Keratinocyte (primary cell): ENCODE measurements at regions not wholly inside any gene's neighbourhood (a gene's known extent, or its start where the extent isn't known, plus 50 kb on each side); places are given as distances from the start of the nearest gene placed in this dataset.
"Not testable (repeated sequence)": the region's sequence is repeated elsewhere in the genome, so short reads cannot be mapped to it uniquely, and the experiment has no call there.

Source experiments
- DNase-seq: peaks from one replicate; pipeline ENCODE4 v3.0.0-alpha.2; 2011; ENCODE audit warnings: low read depth, missing footprints, low spot score
- FAIRE-seq: peaks from 2 replicates; lab custom pipeline; 2011; peaks lifted over from hg19 to GRCh38; lab: Jason Lieb, UNC
- H2AFZ ChIP-seq: 2 replicates; pipeline ENCODE4 v1.6.0; 2012; ENCODE audit warnings: low read length, control low read depth, inconsistent platforms; ENCODE audit not compliant: control insufficient read depth
- H3K27ac ChIP-seq: 2 replicates; pipeline ENCODE4 v1.5.1; 2011; ENCODE audit warnings: low read length; ENCODE audit not compliant: control insufficient read depth, insufficient read depth
- H3K27me3 ChIP-seq: 3 replicates; pipeline ENCODE4 v1.6.0; 2011; ENCODE audit warnings: low read length; ENCODE audit not compliant: control insufficient read depth, insufficient read depth; ENCODE audit errors: extremely low read depth
- H3K36me3 ChIP-seq, 2 experiments: 2 replicates in 1 of 2; 3 replicates in 1 of 2; pipeline ENCODE4 v1.5.1; 2011; ENCODE audit warnings: low read length in 2 of 2, mild to moderate bottlenecking in 1 of 2; ENCODE audit not compliant: control insufficient read depth in 2 of 2, insufficient read depth in 2 of 2; ENCODE audit errors: extremely low read depth in 1 of 2
- H3K4me1 ChIP-seq: 3 replicates; pipeline ENCODE4 v1.5.1; 2011; ENCODE audit warnings: low read length; ENCODE audit not compliant: control insufficient read depth, insufficient read depth; ENCODE audit errors: extremely low read depth
- H3K4me2 ChIP-seq: 3 replicates; pipeline ENCODE4 v1.6.0; 2011; ENCODE audit warnings: low read depth, low read length; ENCODE audit not compliant: control insufficient read depth, insufficient read depth; ENCODE audit errors: extremely low read depth
- H3K4me3 ChIP-seq, 3 experiments: fragments of 200-600 bp in 1 of 3; sonication (generic) in 1 of 3; 2 replicates in 2 of 3; 3 replicates in 1 of 3; pipeline ENCODE4 v1.5.1; 2011 to 2016; ENCODE audit warnings: low read length in 3 of 3, mild to moderate bottlenecking in 3 of 3, control low read depth in 2 of 3, inconsistent platforms in 1 of 3, low read depth in 1 of 3, mixed read lengths in 1 of 3, mixed run types in 1 of 3, moderate library complexity in 1 of 3; ENCODE audit not compliant: control insufficient read depth in 2 of 3, insufficient read depth in 2 of 3; ENCODE audit errors: extremely low read depth in 1 of 3
- H3K79me2 ChIP-seq: 2 replicates; pipeline ENCODE4 v1.6.0; 2012; ENCODE audit warnings: low read length; ENCODE audit not compliant: control insufficient read depth, insufficient read depth
- H3K9ac ChIP-seq: 3 replicates; pipeline ENCODE4 v1.6.0; 2011; ENCODE audit warnings: low read length; ENCODE audit not compliant: control insufficient read depth, insufficient read depth; ENCODE audit errors: extremely low read depth
- H3K9me1 ChIP-seq: 3 replicates; pipeline ENCODE4 v1.6.0; 2011; ENCODE audit warnings: low read length; ENCODE audit not compliant: control insufficient read depth, insufficient read depth; ENCODE audit errors: extremely low read depth
- H3K9me3 ChIP-seq: 2 replicates; pipeline ENCODE4 v1.5.1; 2012; ENCODE audit warnings: low read depth, low read length; ENCODE audit not compliant: control insufficient read depth
- H4K20me1 ChIP-seq: 3 replicates; pipeline ENCODE4 v1.6.0; 2011; ENCODE audit warnings: low read length; ENCODE audit not compliant: control insufficient read depth, insufficient read depth; ENCODE audit errors: extremely low read depth
- CTCF ChIP-seq, 3 experiments: IDR thresholded peaks in 1 of 3; conservative IDR thresholded peaks in 1 of 3; optimal IDR thresholded peaks in 1 of 3; 2 replicates in 2 of 3; 3 replicates in 1 of 3; pipeline versions ENCODE3 to v1.5.1; 2011; ENCODE audit warnings: low read length in 3 of 3, mild to moderate bottlenecking in 3 of 3, moderate library complexity in 2 of 3, control low read depth in 1 of 3, inconsistent platforms in 1 of 3; ENCODE audit not compliant: insufficient read depth in 2 of 3; ENCODE audit errors: extremely low read depth in 1 of 3
- EZH2 ChIP-seq: IDR thresholded peaks from one replicate; pipeline ENCODE4 v1.6.1; 2012; ENCODE audit warnings: inconsistent platforms, mild to moderate bottlenecking, low read length, moderate library complexity
- dilution Hi-C: fragments of 300-500 bp; cut with MboI; formaldehyde crosslinking; loops from one replicate; pipeline ENCODE4 v1.7.0; 2020; ENCODE audit warnings: low sequenced_read_pairs; ENCODE audit not compliant: extremely low pct_ligation_motif_present

DNA sequence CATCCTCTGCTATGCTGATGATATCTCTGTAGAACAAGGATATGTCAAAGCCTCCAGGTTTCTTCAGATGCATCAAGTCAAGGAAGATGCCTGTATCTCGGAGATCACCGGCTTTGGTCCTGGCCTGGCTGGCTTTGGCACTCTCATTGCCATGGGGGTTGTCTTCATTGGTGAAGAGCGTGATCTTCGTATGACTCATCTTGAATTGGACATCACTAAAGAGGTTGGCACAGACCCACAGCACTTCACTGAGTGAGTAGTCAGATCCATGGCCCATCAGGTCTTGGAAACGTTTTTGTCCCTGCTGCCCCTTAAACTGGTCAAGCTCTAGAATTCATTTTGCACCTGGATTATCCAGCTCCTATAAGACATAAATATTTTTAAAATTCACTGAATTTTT is 130.9 kb upstream of the MAMLD1 start:
- H3K9me3 ChIP-seq, H3K36me3 ChIP-seq, H3K4me2 ChIP-seq, H2AFZ ChIP-seq, H3K27me3 ChIP-seq, H3K27ac ChIP-seq, H4K20me1 ChIP-seq, H3K4me3 ChIP-seq, FAIRE-seq, H3K79me2 ChIP-seq, dilution Hi-C loops, DNase-seq, H3K9me1 ChIP-seq, H3K4me1 ChIP-seq, H3K9ac ChIP-seq: not testable (repeated sequence)

DNA sequence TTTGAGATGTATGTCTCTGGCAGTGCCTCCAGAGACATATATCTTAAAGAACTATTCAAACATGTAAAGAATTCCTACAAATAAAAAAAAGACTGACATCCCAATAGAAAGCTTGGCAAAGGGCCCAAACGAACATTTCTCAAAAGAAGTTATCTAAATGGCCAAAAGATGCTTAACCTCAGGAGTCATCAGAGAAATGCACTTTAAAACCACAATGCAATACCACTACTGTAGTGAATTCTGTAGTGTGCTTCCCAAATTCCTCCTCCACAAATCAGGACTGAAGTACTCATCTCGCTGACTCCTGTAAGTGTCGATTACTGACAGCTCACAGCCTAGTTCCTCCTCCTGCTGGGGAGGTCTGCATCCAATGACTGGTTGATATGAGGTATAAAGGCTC is 129.0 kb upstream of the MAMLD1 start:
- DNase-seq (no peak), FAIRE-seq (no peak)
- no peak overlapping the region for H3K4me3 ChIP-seq
- no peaks in the 10 kb centered on the region for H3K27me3 ChIP-seq
- no peaks in the 10 kb centered on the region for H4K20me1 ChIP-seq
- no peaks in the 10 kb centered on the region for H3K4me1 ChIP-seq
- dilution Hi-C loops = no loop called here
- H3K9ac ChIP-seq = no peak overlapping the region
- TF ChIP-seq CTCF (optimal IDR thresholded peaks at IDR 0.05 in 1 of 3, IDR thresholded peaks at IDR 0.05 in 1 of 3, conservative IDR thresholded peaks at IDR 0.05 in 1 of 3; ENCODE audit: extremely low read depth in 1 of 3, insufficient read depth in 2 of 3, low read length in 3 of 3) (no peak), EZH2 (no peak)
- H2AFZ ChIP-seq = no peak overlapping the region
- H3K79me2 ChIP-seq = no peaks in the 10 kb centered on the region
- no peak overlapping the region for H3K27ac ChIP-seq
- H3K36me3 ChIP-seq = no peaks in the 10 kb centered on the region
- no peaks in the 10 kb centered on the region for H3K9me3 ChIP-seq
- H3K9me1 ChIP-seq = no peaks in the 10 kb centered on the region
- no peak overlapping the region for H3K4me2 ChIP-seq

DNA sequence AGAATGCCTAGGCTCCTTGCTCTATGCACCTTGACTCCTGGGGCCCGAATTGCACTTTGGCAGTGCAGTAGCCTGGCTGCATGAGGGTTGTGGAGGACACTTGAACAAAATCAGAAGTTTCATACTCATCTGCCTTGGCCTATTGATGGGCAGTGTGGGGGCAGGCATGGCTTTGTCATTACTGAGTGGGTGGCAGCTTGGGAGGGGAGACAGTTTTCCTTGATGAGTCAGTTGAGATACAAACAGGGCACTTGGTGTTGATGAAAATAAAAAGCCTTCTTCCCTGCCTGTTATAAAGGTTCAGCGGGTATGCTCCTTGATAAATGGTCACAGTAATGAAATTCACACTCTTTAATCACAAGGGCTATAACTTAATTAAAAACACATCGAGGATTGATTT is 126.8 kb upstream of the MAMLD1 start:
- Histone ChIP-seq H3K4me2 (no peak overlapping the region), H3K4me3 (no peak overlapping the region)
- dilution Hi-C loops = no loop called here

More for the DNA sequence above, 126.8 kb upstream of the MAMLD1 start:
- no peak for TF ChIP-seq EZH2
- no peak for TF ChIP-seq CTCF (optimal IDR thresholded peaks at IDR 0.05 in 1 of 3, IDR thresholded peaks at IDR 0.05 in 1 of 3, conservative IDR thresholded peaks at IDR 0.05 in 1 of 3; ENCODE audit: extremely low read depth in 1 of 3, insufficient read depth in 2 of 3, low read length in 3 of 3)
- no peaks in the 10 kb centered on the region for H3K36me3 ChIP-seq
- no peak overlapping the region for H3K27ac ChIP-seq
- no peaks in the 10 kb centered on the region for H3K4me1 ChIP-seq
- H4K20me1 ChIP-seq = no peaks in the 10 kb centered on the region
- DNase-seq = no peak
- no peaks in the 10 kb centered on the region for H3K9me3 ChIP-seq
- no peak overlapping the region for H3K9ac ChIP-seq
- no peaks in the 10 kb centered on the region for H3K79me2 ChIP-seq
- H2AFZ ChIP-seq = no peak overlapping the region
- no peak for FAIRE-seq
- H3K9me1 ChIP-seq = no peaks in the 10 kb centered on the region
- no peaks in the 10 kb centered on the region for H3K27me3 ChIP-seq
